ENCODE measurements at regions not wholly inside any gene's neighbourhood (a gene's known extent, or its start where the extent isn't known, plus 50 kb on each side); places are given as distances from the start of the nearest gene placed in this dataset.

GRCh38 chrX:727738-728621 lies 97.4 kb downstream of the SHOX start:
- DNase-seq (ENCODE audit: low read depth, low spot score): peak; percentile 32
- in situ Hi-C loops (cut with HindIII; ENCODE audit: low pct_unique_long_range_greater_than_20kb, low sequenced_read_pairs): no loop called here

- no peak for DNase-seq (ENCODE audit: low read depth, low spot score)
Observed at GRCh38 chrX:725971-726370, 95.4 kb downstream of the SHOX start.

GRCh38 chrX:724256-724655 lies 93.7 kb downstream of the SHOX start:
- DNase-seq (ENCODE audit: low read depth, low spot score): no peak
- in situ Hi-C loops (cut with HindIII; ENCODE audit: low pct_unique_long_range_greater_than_20kb, low sequenced_read_pairs): no loop called here

More at GRCh38 chrX:725971-726370, 95.4 kb downstream of the SHOX start:
- in situ Hi-C loops (cut with HindIII; ENCODE audit: low pct_unique_long_range_greater_than_20kb, low sequenced_read_pairs): no loop called here

GRCh38 chrX:723781-724180 lies 93.2 kb downstream of the SHOX start:
- in situ Hi-C loops (cut with HindIII; ENCODE audit: low pct_unique_long_range_greater_than_20kb, low sequenced_read_pairs): no loop called here

GRCh38 chrX:721354-721753 lies 90.8 kb downstream of the SHOX start:
- in situ Hi-C loops (cut with HindIII; ENCODE audit: low pct_unique_long_range_greater_than_20kb, low sequenced_read_pairs): no loop called here
- DNase-seq (ENCODE audit: low read depth, low spot score): no peak

More at GRCh38 chrX:723781-724180, 93.2 kb downstream of the SHOX start:
- DNase-seq (ENCODE audit: low read depth, low spot score): no peak

GRCh38 chrX:720825-721224 lies 90.2 kb downstream of the SHOX start:
- DNase-seq (ENCODE audit: low read depth, low spot score): no peak
- in situ Hi-C loops (cut with HindIII; ENCODE audit: low pct_unique_long_range_greater_than_20kb, low sequenced_read_pairs): no loop called here

- in situ Hi-C loops (cut with HindIII; ENCODE audit: low pct_unique_long_range_greater_than_20kb, low sequenced_read_pairs): no loop called here
- no peak for DNase-seq (ENCODE audit: low read depth, low spot score)
Observed at GRCh38 chrX:720250-720649, 89.7 kb downstream of the SHOX start.

- in situ Hi-C loops (cut with HindIII; ENCODE audit: low pct_unique_long_range_greater_than_20kb, low sequenced_read_pairs): no loop called here
- no peak for DNase-seq (ENCODE audit: low read depth, low spot score)
Observed at GRCh38 chrX:716136-716535, 85.5 kb downstream of the SHOX start.

GRCh38 chrX:714131-714530 lies 83.5 kb downstream of the SHOX start:
- no peak for DNase-seq (ENCODE audit: low read depth, low spot score)
- in situ Hi-C loops (cut with HindIII; ENCODE audit: low pct_unique_long_range_greater_than_20kb, low sequenced_read_pairs): no loop called here
